IMR-90 (cell line): ENCODE measurements at regions not wholly inside any gene's neighbourhood (a gene's known extent, or its start where the extent isn't known, plus 50 kb on each side); places are given as distances from the start of the nearest gene placed in this dataset.

ENCODE experiments used
- ATAC-seq: fragments of 200-7000 bp; cut with Tn5 transposase; 2 replicates; pipeline ENCODE4 v1.9.1; 2020; ENCODE audit warnings: low read depth, mild to moderate bottlenecking, moderate library complexity
- BruUV-seq: library from RNA; stranded (reverse); fragments of 400-500 nt; replicated peaks from 2 replicates; lab custom pipeline; 2021; lab: Mats Ljungman, UMichigan
- CTCF ChIA-PET: fragments of 300-600 bp; formaldehyde crosslinking; extraction: SDS; loops from one replicate; lab custom pipeline; 2021; ENCODE audit warnings: antibody characterized with exemption; lab: Yijun Ruan, JAX
- POLR2A ChIA-PET: fragments of 300-600 bp; sonication (Branson Sonifier 250); formaldehyde crosslinking; loops from one replicate; lab custom pipeline; 2022; ENCODE audit warnings: antibody characterized with exemption; ENCODE audit not compliant: unreplicated experiment; lab: Charles Lee
- DNase-seq: peaks from one replicate; pipeline ENCODE4 v3.0.0; 2013
- H2AFZ ChIP-seq: replicated peaks from 2 replicates; pipeline ENCODE3; 2013; ENCODE audit warnings: low read length, mild to moderate bottlenecking; ENCODE audit not compliant: poor library complexity
- H2AK5ac ChIP-seq: 2 replicates; pipeline ENCODE4 v1.6.1; 2013; ENCODE audit warnings: low read depth, low read length, inconsistent platforms
- H2AK9ac ChIP-seq: replicated peaks from 2 replicates; pipeline ENCODE3; 2013; ENCODE audit warnings: mild to moderate bottlenecking, low read depth, low read length, moderate library complexity; ENCODE audit not compliant: poor library complexity
- H2BK120ac ChIP-seq: 2 replicates; pipeline ENCODE4 v1.6.1; 2013; ENCODE audit warnings: low read depth, low read length, inconsistent platforms
- H2BK15ac ChIP-seq: 3 replicates; pipeline ENCODE4 v1.6.1; 2013; ENCODE audit warnings: low read depth, low read length, inconsistent platforms
- H2BK20ac ChIP-seq: 2 replicates; pipeline ENCODE4 v1.6.1; 2013; ENCODE audit warnings: low read depth, mild to moderate bottlenecking, inconsistent platforms, low read length, moderate library complexity
- H2BK5ac ChIP-seq: 2 replicates; pipeline ENCODE4 v1.6.1; 2013; ENCODE audit warnings: mild to moderate bottlenecking, low read depth, low read length, inconsistent platforms; ENCODE audit not compliant: poor library complexity, severe bottlenecking
- H3K14ac ChIP-seq: replicated peaks from 2 replicates; pipeline ENCODE4 v1.6.1; 2013; ENCODE audit warnings: low read depth, low read length, inconsistent platforms
- H3K18ac ChIP-seq: 2 replicates; pipeline ENCODE4 v1.6.1; 2013; ENCODE audit warnings: low read depth, low read length, control low read depth
- H3K23ac ChIP-seq: 2 replicates; pipeline ENCODE4 v1.6.1; 2013; ENCODE audit warnings: low read depth, low read length, inconsistent platforms
- H3K27ac ChIP-seq: 2 replicates; pipeline ENCODE4 v1.5.1; 2013; ENCODE audit warnings: mild to moderate bottlenecking, control low read depth, low read length; ENCODE audit not compliant: insufficient read depth
- H3K27me3 ChIP-seq: 2 replicates; pipeline ENCODE4 v1.6.1; 2013; ENCODE audit warnings: low read length; ENCODE audit not compliant: control insufficient read depth, insufficient read depth
- H3K36me3 ChIP-seq: 2 replicates; pipeline ENCODE4 v1.6.1; 2013; ENCODE audit warnings: low read length, mixed read lengths; ENCODE audit not compliant: control insufficient read depth, insufficient read depth
- H3K4ac ChIP-seq: 2 replicates; pipeline ENCODE4 v1.6.1; 2013; ENCODE audit warnings: low read depth, low read length, inconsistent platforms
- H3K4me1 ChIP-seq: 2 replicates; pipeline ENCODE4 v1.6.1; 2013; ENCODE audit warnings: low read length, mixed read lengths; ENCODE audit not compliant: control insufficient read depth, insufficient read depth
- H3K4me2 ChIP-seq: 2 replicates; pipeline ENCODE4 v1.6.1; 2013; ENCODE audit warnings: low read depth, mild to moderate bottlenecking, control low read depth, low read length, moderate library complexity
- H3K4me3 ChIP-seq: 2 replicates; pipeline ENCODE4 v1.5.1; 2013; ENCODE audit warnings: low read depth, mild to moderate bottlenecking, control low read depth, low read length, moderate library complexity; ENCODE audit not compliant: insufficient read depth
- H3K56ac ChIP-seq: 2 replicates; pipeline ENCODE4 v1.6.1; 2013; ENCODE audit warnings: low read length, inconsistent platforms; ENCODE audit not compliant: insufficient read depth; ENCODE audit errors: extremely low read depth
- H3K79me1 ChIP-seq, 2 experiments: 2 replicates each; pipeline ENCODE4 v1.6.1; 2013; ENCODE audit warnings: low read length in 2 of 2, inconsistent platforms in 1 of 2, low read depth in 1 of 2
- H3K9ac ChIP-seq: 2 replicates; pipeline ENCODE4 v1.6.1; 2013; ENCODE audit warnings: low read depth, low read length, control low read depth
- H3K9me1 ChIP-seq: 2 replicates; pipeline ENCODE4 v1.6.1; 2013; ENCODE audit warnings: low read length, inconsistent platforms; ENCODE audit not compliant: insufficient read depth
- H3K9me3 ChIP-seq: 2 replicates; pipeline ENCODE4 v1.6.1; 2013; ENCODE audit warnings: low read length; ENCODE audit not compliant: control insufficient read depth, insufficient read depth
- H4K20me1 ChIP-seq: 2 replicates; pipeline ENCODE4 v1.6.1; 2013; ENCODE audit warnings: low read length, inconsistent platforms; ENCODE audit not compliant: insufficient read depth
- H4K5ac ChIP-seq: 2 replicates; pipeline ENCODE4 v1.6.1; 2013; ENCODE audit warnings: mild to moderate bottlenecking, low read depth, low read length, control low read depth
- H4K8ac ChIP-seq, 2 experiments: 2 replicates each; pipeline ENCODE4 v1.6.1; 2013; ENCODE audit warnings: low read depth in 2 of 2, low read length in 2 of 2, control low read depth in 1 of 2, inconsistent platforms in 1 of 2
- H4K91ac ChIP-seq: 2 replicates; pipeline ENCODE4 v1.6.1; 2013; ENCODE audit warnings: low read depth, low read length, inconsistent platforms; ENCODE audit not compliant: insufficient read depth
- CEBPB ChIP-seq: IDR thresholded peaks from 2 replicates; pipeline ENCODE4 v1.6.1; 2012; ENCODE audit warnings: low read depth, low read length, improper control_type of control experiment
- CHD1 ChIP-seq: IDR thresholded peaks from 2 replicates; pipeline ENCODE4 v1.6.1; 2012; ENCODE audit warnings: low read depth, low read length, improper control_type of control experiment
- CTCF ChIP-seq: conservative IDR thresholded peaks from 2 replicates; pipeline ENCODE4 v1.5.1; 2012; ENCODE audit warnings: mild to moderate bottlenecking, low read depth, low read length, improper control_type of control experiment
- ELK1 ChIP-seq: fragments of 150-350 bp; IDR thresholded peaks from 2 replicates; pipeline ENCODE4 v1.6.1; 2016; ENCODE audit warnings: low read depth, mild to moderate bottlenecking, low read length, moderate library complexity, borderline replicate concordance
- FOS ChIP-seq: fragments of 150-350 bp; IDR thresholded peaks from 2 replicates; pipeline ENCODE4 v1.6.1; 2016; ENCODE audit warnings: low read depth, low read length
- MAFK ChIP-seq: IDR thresholded peaks from 2 replicates; pipeline ENCODE4 v1.6.1; 2012; ENCODE audit warnings: low read depth, low read length, improper control_type of control experiment
- MAZ ChIP-seq: IDR thresholded peaks from 2 replicates; pipeline ENCODE4 v1.6.1; 2012; ENCODE audit warnings: low read depth, mild to moderate bottlenecking, low read length, improper control_type of control experiment, moderate library complexity, borderline replicate concordance
- MXI1 ChIP-seq: IDR thresholded peaks from 2 replicates; pipeline ENCODE4 v1.6.1; 2012; ENCODE audit warnings: low read depth, mild to moderate bottlenecking, low read length, moderate library complexity, borderline replicate concordance
- NFE2L2 ChIP-seq: fragments of 150-350 bp; IDR thresholded peaks from 2 replicates; pipeline ENCODE4 v1.6.1; 2016; ENCODE audit warnings: low read depth, mild to moderate bottlenecking, low read length
- RAD21 ChIP-seq: IDR thresholded peaks from 2 replicates; pipeline ENCODE4 v1.6.1; 2012; ENCODE audit warnings: low read length, improper control_type of control experiment
- RFX5 ChIP-seq: IDR thresholded peaks from 2 replicates; pipeline ENCODE4 v1.8.0; 2012; ENCODE audit warnings: low read depth, mild to moderate bottlenecking, low read length, moderate library complexity
- dilution Hi-C: fragments of 300-500 bp; cut with HindIII; formaldehyde crosslinking; loops from one replicate; pipeline ENCODE4 v1.14.3; 2018; ENCODE audit warnings: low sequenced_read_pairs; ENCODE audit not compliant: unreplicated experiment
- in situ Hi-C: fragments of 300-500 bp; cut with MboI; formaldehyde crosslinking; loops from 3 replicates; pipeline ENCODE4 v1.14.3; 2019; ENCODE audit warnings: low sequenced_read_pairs, inconsistent platforms, mixed read lengths
- intact Hi-C: fragments of 100-400 bp; cut with micrococcal nuclease; formaldehyde crosslinking; loops from 2 replicates; pipeline ENCODE4 v1.10.0; 2022

GRCh38 chr7:86320341-86320740 lies 323.4 kb upstream of the GRM3 start:
- TF ChIP-seq MXI1: no peak
- TF ChIP-seq CHD1: no peak
- TF ChIP-seq CTCF: no peak
- no peak for TF ChIP-seq MAFK
- TF ChIP-seq ELK1: no peak
- no peak for TF ChIP-seq MAZ
- no peak for TF ChIP-seq RFX5
- TF ChIP-seq RAD21: no peak
- TF ChIP-seq NFE2L2: no peak
- TF ChIP-seq FOS: no peak
- no peak for TF ChIP-seq CEBPB

More at GRCh38 chr7:86320341-86320740, 323.4 kb upstream of the GRM3 start:
- in situ Hi-C loops (no loop called here), dilution Hi-C loops (no loop called here), intact Hi-C loops (no loop called here)
- Histone ChIP-seq H3K14ac (no peak overlapping the region), H2AFZ (no peak overlapping the region), H3K36me3 (no peaks in the 10 kb centered on the region), H2AK9ac (no peak overlapping the region), H3K4me3 (no peak overlapping the region), H3K9me3 (0 out of 2 replicates have a peak, but pooled peaks cover 2% of the 10 kb centered on the region), H2AK5ac (no peak overlapping the region), H3K56ac (no peak overlapping the region), H4K91ac (no peak overlapping the region), H3K27me3 (no peaks in the 10 kb centered on the region), H2BK20ac (no peak overlapping the region), H2BK15ac (no peak overlapping the region), H4K5ac (no peak overlapping the region), H3K18ac (no peak overlapping the region), H3K4ac (no peak overlapping the region), H3K9ac (no peak overlapping the region), H3K79me1 (no peaks in the 10 kb centered on the region), H4K20me1 (no peaks in the 10 kb centered on the region), H2BK5ac (no peak overlapping the region), H4K8ac (no peak overlapping the region), H3K4me1 (no peaks in the 10 kb centered on the region), H3K27ac (no peak overlapping the region), H3K23ac (no peak overlapping the region), H3K9me1 (no peaks in the 10 kb centered on the region), H3K4me2 (no peak overlapping the region), H2BK120ac (no peak overlapping the region)
- ChIA-PET POLR2A (no interaction called here), CTCF (no interaction called here)
- ATAC-seq (no peak), DNase-seq (no peak)
- BruUV-seq: no TSS peak
